GM21381 (cell line): ENCODE measurements at regions not wholly inside any gene's neighbourhood (a gene's known extent, or its start where the extent isn't known, plus 50 kb on each side); places are given as distances from the start of the nearest gene placed in this dataset.
"Not testable (repeated sequence)": the region's sequence is repeated elsewhere in the genome, so short reads cannot be mapped to it uniquely, and the experiment has no call there.

Source experiments
- ATAC-seq: cut with Tn5 transposase; IDR thresholded peaks from one replicate; pipeline ENCODE4 v1.9.1; 2021; ENCODE audit warnings: mild to moderate bottlenecking, moderate library complexity; ENCODE audit not compliant: unreplicated experiment

DNA sequence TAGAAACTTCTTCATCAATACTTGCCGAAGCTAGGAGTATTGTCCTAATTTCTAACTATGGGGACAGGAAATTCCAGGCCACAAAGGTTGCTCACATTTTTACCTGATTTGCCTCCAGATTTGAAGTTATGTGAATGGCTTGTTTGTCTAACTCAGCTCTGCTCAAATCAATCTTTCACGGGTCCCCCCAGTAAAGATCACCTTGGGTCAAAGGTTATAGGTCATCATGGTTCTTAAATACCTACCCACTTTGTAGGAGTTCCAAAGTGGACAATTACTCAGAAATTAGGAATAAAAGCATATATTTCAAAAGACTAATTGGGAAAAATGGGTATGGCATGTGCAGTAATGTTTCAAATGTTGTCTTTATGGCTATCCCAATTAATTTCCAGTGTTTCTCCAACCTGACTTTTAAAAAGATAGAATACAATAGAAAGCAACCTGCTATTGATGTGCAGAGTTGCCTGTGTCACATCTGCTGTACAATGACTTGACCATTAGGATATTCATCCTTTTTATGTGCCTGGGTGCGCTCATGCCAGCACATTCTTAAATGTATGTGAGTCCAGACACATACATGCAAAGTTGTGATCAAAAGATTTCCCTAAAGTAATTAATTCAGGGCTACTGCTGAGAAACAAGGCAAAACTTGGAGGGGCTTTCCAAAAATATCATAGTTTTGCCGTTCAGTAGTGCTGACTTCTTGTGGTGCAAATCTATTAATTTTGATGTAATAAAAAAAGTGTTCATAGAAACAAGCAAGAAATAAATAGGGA is 126.1 kb downstream of the MYCN start:
- no peak for ATAC-seq

DNA sequence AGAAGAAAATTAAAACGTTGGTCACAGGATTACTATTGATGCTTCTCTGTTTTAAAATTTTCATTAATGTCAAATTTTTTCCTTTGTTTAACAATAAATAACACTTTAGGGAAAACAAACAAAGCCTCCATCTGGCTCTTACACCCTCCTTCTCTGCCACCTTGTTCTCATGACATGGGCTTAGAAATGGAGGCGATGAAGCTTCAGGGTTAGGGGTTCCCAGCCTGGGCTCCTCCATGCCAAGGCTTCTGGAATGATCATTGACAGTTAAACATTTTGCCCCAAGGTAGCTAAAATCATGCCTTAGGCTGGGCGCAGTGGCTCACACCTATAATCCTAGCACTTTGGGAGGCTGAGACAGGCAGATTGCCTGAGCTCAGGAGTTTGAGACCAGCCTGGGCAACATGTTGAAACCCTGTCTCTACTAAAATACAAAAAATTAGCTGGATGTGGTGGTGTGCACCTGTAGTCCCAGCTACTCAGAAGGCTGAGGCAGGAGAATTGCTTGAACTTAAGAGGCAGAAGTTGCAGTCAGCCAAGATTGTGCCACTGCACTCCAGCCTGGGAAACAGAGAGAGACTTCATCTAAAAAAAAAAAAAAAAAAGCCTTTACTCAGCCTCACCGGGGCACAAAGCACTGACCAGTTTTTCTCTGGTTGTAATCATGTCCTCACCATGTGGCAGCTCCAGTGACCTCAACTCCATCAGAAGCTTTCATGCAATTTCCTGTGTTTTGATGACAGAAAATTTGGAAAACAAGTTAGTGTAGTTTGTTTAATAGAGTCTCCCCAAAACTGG is 125.1 kb downstream of the MYCN start:
- not testable (repeated sequence) for ATAC-seq

DNA sequence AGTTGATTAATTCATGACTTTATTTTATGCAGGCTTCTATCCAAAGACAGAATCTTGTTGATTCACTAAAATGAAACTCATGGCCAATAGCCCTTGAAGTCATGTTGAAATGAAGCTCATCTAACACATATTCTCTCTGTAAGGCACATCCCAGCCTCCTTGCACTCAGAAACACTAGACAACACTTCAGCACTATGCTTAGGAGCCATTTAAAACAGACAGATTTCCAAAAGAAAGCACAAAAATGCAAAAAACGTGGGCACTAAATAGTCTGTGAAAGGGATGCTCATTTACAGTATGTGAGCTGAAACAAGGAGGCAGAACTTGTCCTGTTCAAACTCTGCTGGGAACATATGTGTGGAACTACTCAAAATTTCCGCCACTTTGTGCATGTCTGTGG is 124.4 kb downstream of the MYCN start:
- ATAC-seq, result no peak

DNA sequence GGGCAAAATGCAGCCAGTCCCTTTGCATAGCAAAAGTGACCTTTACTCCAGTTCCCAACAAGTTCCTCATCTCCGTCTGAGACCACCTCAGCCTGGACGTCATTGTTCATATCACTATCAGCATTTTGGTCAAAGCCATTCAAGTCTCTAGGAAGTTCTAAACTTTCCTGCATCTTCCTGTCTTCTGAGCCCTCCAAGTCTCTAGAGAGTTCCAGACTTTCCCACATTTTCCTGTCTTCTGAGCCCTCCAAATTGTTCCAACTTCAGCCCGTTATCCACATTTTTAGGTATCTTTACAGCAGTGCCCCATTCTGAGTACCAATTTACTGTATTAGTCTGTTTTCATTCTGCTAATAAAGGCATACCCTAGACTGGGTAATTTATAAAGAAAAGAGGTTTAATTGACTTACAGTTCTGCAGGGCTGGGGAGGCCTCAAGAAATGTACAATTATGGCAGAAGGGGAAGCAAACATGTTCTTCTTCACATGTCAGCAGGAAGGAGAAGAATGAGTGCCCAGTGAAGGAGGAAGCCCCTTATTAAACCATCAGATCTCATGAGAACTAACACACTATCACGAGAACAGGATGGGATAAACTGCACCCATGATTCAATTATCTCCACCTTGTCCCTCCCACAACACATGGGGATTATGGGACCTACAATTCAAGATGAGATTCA is 123.7 kb downstream of the MYCN start:
- no peak for ATAC-seq

DNA sequence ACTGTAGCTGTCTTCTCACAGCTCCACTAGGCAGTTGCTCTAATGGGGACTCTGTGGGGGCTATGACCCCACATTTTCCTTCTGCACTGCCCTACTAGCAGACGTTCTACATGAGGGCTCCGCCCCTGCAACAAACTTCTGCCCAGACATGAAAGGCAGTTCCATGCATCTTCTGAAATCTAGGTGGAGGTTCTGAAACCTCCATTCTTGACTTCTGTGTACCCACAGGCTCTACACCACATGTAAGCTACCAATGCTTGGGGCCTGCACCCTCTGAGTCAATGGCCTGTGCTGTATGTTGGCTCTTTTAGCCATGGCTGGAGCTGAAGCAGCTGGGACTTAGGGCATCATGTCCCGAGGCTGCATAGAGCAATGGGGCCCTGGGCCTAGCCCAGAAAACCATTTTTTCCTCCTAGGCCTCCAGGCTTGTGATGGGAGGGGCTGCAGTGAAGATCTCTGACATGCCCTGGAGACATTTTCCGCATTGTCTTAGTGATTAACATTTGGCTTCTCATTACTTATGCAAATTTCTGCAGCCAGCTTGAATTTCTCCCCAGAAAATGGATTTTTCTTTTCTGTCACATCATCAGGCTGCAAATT is 123.0 kb downstream of the MYCN start:
- no peak for ATAC-seq

DNA sequence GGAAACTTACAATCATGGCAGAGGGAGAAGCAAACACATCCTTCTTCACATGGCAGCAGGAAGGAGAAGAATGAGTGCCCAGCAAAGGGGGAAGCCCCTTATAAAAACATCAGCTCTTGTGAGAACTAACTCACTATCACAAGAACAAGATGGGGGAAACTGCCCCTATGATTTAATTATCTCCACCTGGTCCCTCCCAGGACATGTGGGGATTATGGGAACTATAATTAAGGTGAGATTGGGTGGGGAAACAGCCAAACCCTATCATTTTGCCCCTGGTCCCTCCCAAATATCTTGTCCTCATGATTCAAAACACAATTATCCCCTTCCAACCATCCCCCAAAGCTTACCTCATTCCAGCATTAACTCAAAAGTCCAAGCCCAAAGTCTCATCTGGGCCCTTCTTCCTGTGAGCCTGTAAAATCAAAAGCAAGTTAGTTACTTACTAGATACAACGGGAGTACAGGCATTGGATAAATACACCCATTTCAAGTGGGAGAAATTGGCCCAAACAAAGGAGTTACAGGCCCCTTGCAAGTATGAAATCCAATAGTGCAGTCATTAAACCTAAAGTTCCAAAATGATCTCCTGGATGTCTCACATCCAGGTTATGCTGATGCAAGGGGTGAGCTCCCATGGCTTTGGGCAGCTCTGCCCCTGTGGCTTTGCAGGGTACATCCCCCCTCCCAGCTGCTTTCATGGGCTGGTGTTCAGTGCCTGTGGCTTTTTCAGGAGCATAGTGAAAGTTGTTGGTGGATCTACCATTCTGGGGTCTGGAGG is 122.3 kb downstream of the MYCN start:
- no peak for ATAC-seq

DNA sequence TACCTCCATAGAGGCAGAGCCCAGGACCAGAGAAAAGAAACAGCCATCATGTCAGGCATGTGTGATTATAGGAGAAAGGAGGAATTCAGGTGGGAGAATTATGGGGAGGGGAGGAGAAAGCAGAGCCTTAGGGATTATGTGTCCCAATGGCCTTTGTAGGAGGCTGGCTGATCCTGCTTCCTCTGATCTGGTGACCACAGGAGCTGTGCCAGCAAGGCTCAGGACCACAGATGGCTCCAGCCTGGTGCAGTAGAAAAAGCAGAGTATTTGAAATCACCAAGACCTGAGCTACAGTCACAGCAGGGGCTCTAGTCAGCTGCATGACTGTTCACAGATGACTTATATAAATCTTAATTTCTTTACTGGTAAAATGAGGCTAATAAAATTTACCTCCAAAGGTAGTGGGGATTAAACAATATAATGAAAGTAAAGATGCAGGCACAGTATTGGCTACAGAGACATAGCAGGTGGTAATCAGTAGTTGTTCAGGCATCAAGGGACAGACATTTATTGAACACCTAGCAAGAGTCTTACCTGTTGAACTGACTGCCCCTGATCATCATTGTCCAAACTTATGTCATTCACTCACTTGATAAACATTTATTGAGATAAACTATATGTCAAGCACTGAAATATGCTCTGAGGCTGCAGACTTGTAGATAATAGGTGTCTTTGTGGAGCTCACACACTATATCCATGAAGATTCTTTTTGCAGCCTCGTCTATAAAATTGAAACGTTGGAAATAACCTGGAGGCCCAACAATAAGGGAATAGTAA is 121.3 kb downstream of the MYCN start:
- no peak for ATAC-seq

DNA sequence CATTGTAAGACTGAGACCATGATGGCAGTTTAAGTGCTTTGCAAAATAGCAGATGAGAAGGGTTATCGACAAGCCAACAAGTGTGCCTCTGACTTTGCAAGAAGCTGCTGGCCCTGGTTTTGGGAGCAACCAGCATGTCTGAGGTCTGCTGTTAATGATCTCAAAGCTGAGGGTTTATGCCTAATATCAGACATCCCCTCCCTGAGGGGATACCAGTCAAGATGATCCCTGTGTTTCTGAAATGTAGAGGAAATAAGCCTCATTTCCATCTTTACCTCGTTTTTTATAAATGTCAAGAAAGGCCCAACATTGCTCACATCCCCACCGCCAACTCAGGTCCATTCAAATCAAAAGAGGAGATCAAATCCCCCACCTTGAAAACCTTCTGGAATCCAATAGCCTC is 120.6 kb downstream of the MYCN start:
- no peak for ATAC-seq

DNA sequence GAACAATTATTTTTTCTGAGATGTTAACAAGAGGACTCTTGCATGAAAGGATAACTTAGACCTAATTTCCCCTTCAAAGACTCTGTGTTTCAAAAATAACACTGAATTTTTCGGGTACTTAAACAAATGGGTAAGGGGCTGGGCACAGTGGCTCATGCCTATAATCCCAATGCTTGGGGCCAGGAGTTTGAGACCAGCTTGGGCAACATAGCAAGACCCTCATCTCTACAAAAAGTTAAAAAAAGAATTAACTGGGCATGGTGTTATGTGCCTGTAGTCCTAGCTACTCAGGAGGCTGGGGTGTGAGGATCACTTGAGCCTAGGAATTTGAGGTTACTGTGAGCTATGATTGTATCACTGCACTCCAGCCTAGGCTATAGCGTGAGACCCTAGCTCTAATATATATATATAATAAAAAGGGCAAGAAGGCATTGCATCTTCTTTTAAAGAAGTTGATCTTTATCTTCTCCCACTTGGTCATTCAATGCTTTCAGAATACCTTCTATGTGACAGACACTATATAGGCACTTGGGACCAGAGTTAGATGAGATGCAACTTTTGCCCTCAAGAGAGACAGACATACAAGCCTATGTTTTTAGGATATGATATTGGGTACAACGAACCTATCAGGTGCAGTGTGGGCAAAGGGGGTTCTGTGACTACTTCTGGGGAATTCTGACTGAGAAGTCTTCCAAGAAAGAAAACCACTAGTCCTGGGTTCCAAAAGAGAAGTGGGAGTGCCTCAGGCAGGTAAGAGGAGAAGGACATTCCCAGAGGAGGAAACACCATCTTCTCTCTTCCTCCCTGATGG is 120.0 kb downstream of the MYCN start:
- ATAC-seq, result no peak

DNA sequence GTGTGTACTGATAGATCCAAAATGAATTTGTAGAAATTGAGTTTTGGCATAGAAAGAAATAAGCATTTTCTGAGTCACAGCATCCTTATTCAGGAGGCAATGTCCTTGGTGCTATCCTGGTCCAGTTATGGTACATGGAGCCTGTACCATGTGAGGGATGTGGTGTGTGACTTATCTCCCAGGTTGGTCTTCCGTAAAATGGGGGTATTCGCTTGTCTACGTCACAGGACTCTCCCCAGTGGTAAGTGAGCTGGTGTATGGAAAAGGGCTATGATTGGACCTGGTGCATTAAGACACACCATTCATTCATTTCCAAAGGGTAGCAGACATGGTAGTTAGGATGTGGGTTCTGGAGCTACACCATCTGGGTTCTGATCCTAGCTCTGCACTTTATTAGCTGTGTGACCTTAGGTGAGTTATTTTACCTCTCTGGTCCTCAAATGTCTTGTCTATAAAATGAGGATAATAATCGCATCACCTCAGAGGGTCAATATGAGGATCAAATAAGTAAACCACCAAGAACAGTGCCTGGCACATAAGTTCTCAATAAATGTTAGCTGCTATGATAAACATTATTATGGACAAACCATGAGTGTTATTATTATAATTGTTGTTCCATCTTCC is 119.2 kb downstream of the MYCN start:
- ATAC-seq, result no peak

DNA sequence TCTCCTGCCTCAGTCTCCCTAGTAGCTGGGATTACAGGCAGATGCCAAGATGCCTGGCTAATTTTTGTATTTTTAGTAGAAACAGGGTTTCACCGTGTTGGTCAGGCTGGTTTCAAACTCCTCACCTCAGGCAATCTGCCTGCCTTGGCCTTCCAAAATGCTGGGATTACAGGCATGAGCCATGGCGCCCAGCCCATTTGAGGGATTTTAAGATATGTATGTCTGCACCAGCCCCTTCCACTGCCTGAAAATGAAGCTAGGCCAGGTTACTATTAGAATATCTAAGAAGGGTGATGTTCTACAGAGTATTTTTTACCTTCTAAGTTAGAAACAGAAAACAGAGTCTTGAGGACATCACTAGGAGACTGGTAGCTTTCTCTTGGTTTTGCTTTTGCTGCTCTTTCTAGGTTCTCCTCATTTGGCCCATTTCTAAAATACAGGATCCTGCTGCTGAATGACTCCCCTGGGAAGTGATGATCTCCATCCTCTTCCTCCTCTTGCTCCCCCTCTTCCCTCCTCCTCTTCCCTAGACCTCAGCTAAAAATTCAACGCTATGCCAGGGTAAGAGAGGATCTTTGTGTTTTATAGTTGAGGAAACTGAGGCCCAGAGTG is 118.5 kb downstream of the MYCN start:
- ATAC-seq, result no peak

DNA sequence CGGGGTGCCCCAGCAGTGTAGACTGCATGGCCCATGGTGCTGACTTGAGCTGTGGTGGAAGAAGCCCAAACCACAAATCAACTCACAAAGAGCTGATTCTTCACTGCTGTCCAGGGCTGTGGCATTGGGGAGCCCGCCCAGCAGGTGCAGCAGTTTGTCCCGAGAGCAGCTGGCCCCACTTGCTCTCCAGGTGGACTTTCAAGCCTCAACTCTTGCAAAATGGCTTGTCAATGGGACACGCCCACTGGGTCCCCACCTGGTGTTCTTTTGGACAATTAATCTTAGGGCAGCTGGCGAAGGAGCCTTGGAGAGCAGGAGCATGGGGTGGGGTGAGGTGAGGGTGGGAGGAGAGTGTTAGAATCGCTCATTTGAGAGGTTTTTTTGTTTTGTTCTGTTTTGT is 117.9 kb downstream of the MYCN start:
- ATAC-seq, result no peak

DNA sequence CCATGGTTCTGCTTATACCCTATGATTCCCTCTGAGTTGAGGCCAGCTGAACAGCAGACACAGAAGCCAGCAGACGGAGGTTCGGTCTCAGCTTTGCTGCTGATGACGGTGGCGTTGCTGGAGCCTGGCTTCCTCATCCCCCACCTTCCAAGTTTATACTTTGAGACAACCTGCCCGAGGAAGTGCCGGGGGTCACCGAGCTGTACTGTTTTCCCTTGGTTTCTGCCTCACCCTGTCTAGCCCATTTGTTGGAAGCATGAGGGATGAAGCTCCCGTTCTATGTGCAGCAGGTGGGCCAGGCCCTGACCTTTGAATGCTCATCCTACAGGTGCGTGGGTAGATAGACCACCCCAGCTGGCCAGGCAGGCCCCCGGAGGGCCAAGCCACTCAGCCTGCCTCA is 117.3 kb downstream of the MYCN start:
- no peak for ATAC-seq

DNA sequence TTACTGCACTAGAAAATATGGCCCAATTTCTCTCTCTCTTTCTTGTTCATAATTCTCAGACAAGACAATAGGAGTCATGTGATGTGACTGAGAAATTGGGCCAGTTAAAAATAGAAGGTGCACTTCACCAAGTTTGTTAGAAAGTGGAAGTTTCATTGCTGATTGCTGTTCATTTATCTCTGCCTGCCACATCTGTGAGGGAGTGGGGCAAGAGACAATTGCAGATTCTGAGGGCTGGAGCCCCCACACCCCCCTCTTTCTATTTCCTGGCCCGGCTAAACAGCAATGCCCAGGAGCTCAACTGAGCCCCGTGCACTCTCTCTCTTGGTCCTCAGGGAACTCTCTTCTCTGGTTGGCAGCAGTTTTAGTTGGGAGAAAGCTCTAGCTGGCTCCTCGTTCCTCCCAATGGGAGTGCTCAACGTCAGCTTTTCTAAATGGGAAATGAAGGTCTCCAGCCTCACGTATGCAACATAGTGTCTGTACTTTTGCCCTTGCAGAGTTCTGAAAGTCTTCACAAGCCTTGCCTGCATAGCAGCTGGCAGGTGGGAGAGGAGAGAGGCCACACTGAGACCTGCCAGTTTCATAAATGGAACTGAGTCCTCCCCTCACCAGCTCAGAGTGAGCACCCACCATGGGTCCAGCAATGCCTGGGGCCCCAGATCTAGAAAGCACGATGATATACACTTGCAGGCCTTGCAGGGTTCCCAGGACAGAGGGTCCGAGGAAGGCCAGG is 115.7 kb downstream of the MYCN start:
- ATAC-seq, result peak; percentile 87

DNA sequence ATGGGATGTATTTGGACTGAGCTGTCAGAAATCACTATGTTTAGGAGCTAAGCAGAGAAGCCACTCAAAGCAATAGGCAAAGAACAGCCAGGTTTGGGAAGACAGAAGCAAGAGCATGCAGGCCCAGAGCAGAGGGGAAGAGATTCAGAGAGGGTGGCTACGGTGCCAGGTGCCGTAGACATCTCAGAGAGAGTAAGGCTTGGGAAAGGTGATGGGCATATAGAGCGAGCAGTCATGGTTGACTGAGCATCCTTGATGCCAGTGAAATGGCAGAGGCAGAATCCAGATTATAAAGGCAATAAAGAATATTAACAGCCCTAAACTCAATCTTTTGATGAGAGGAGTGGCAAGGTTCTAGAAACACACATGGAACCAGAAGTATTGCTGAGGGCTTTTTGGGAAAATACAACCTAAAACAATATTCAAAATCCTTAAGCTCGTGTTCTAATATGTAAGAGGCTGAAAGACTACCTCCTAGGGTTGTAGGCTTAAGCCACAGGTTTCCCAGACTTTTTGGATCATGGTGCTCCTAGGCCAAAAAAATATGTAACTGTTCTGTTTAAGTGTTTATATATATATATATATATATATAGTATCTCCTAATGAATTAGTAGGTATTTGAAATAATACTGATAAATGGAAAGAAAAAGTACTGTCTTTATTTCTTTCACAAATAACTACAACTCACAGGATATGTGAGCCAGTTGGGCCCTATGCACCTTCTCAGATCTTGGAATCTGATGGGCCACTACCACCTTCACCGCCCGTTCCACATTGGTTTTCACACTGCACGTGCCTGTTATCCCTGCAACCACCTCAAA is 113.3 kb downstream of the MYCN start:
- no peak for ATAC-seq

DNA sequence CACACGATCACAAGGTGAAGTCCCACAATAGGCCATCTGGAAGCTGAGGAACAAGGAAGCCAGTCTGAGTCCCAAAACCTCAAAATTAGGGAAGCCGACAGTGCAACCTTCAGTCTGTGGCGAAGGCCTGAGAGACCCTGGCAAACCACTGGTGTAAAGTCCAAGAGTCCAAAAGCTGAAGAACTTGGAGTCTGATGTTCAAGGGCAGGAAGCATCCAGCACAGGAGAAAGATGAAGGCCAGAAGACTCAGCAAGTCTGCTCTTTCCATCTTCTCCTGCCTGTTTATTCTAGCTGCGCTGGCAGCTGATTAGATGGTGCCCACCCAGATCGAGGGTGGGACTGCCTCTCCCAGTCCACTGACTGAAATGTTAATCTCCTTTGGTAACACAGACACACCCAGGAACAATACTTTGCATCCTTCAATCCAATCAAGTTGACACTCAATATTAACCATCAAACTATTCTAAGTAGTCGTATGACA is 112.3 kb downstream of the MYCN start:
- ATAC-seq, result not testable (repeated sequence)
